Esophagus muscularis mucosa (tissue), 4 donors: ENCODE measurements at regions not wholly inside any gene's neighbourhood (a gene's known extent, or its start where the extent isn't known, plus 50 kb on each side); places are given as distances from the start of the nearest gene placed in this dataset.

Experiments
- DNase-seq: peaks from one replicate; pipeline ENCODE4 v3.0.0-alpha.2; 2017; ENCODE audit errors: extremely low spot score
- H3K27ac ChIP-seq, 4 donors: fragments of 200-600 bp; sonication (generic); replicated peaks in 1 of 4; 1 replicate in 3 of 4; 2 replicates in 1 of 4; pipeline ENCODE4 v1.5.1; 2016 to 2019; ENCODE audit warnings: mild to moderate bottlenecking in 1 of 4
- H3K27me3 ChIP-seq, 4 donors: fragments of 200-600 bp; sonication (generic); one replicate each; pipeline versions ENCODE4 v1.5.1 to v1.6.0; 2016 to 2019
- H3K36me3 ChIP-seq, 4 donors: fragments of 200-600 bp; sonication (generic); one replicate each; pipeline ENCODE4 v1.5.1; 2016 to 2019
- H3K4me1 ChIP-seq, 4 donors: fragments of 200-600 bp; sonication (generic); one replicate each; pipeline ENCODE4 v1.5.1; 2016 to 2019
- H3K4me3 ChIP-seq, 4 donors: fragments of 200-600 bp; sonication (generic); 1 replicate in 2 of 4; 2 replicates in 2 of 4; pipeline ENCODE4 v1.5.1; 2016 to 2019; ENCODE audit warnings: mild to moderate bottlenecking in 4 of 4, moderate library complexity in 1 of 4
- H3K9me3 ChIP-seq, 4 donors: fragments of 200-600 bp; sonication (generic); 1 replicate in 3 of 4; 2 replicates in 1 of 4; pipeline ENCODE4 v1.5.1; 2016 to 2019
- EP300 ChIP-seq: sonication (generic); formaldehyde crosslinking; IDR thresholded peaks from one replicate; pipeline ENCODE4 v1.6.1; 2017; ENCODE audit warnings: antibody characterized with exemption
- POLR2A ChIP-seq: fragments of 450-650 bp; IDR thresholded peaks from one replicate; pipeline ENCODE4 v1.6.1; 2017; ENCODE audit warnings: antibody characterized with exemption, moderate library complexity, mild to moderate bottlenecking, low read depth
- POLR2AphosphoS5 ChIP-seq, 2 donors: sonication (generic); formaldehyde crosslinking; IDR thresholded peaks; one replicate each; pipeline ENCODE4 v1.6.1; 2017; ENCODE audit warnings: antibody characterized with exemption in 2 of 2
- WGBS: methylation state at CpG from one replicate; pipeline ENCODE4 v1.1.5; 2018; 5-methylcytosine and 5-hydroxymethylcytosine counted together
- intact Hi-C: fragments of 100-400 bp; cut with DNase I; formaldehyde crosslinking; loops from one replicate; pipeline ENCODE4 v1.15.1; 2023
- TF ChIP-seq, protein P1 (sequence below), 3 experiments: fragments of 200-600 bp in 2 of 3; fragments of 450-650 bp in 1 of 3; sonication (generic) in 2 of 3; IDR thresholded peaks; one replicate each; pipeline ENCODE4 v1.5.1; 2017 to 2019; ENCODE audit warnings: antibody characterized with exemption in 3 of 3, mild to moderate bottlenecking in 2 of 3, moderate library complexity in 1 of 3

DNA sequence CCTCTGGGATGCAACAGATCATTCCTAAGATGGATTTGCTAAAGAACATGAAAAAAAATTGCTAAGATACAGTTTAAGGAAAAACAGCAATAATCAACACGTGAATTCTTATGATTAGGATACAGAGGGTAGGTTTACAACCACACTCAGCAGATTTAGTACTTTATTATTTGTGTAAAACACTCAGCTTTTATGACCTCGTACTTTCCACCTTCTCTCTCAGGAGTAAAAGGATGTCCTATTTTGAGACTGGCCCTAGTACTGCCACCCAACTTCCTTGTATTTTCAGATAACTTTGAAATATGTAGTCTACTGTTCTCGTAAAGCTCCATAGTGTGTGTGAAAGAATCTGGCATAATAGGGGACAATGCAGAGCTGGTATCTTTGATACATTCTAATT is 186.1 kb downstream of the ARL4A start:
- DNase-seq, result no peak
- TF ChIP-seq EP300 (no peak), POLR2A (no peak), POLR2AphosphoS5 (IDR thresholded peaks at IDR 0.05) (no peak)
- TF ChIP-seq, protein P1, sequence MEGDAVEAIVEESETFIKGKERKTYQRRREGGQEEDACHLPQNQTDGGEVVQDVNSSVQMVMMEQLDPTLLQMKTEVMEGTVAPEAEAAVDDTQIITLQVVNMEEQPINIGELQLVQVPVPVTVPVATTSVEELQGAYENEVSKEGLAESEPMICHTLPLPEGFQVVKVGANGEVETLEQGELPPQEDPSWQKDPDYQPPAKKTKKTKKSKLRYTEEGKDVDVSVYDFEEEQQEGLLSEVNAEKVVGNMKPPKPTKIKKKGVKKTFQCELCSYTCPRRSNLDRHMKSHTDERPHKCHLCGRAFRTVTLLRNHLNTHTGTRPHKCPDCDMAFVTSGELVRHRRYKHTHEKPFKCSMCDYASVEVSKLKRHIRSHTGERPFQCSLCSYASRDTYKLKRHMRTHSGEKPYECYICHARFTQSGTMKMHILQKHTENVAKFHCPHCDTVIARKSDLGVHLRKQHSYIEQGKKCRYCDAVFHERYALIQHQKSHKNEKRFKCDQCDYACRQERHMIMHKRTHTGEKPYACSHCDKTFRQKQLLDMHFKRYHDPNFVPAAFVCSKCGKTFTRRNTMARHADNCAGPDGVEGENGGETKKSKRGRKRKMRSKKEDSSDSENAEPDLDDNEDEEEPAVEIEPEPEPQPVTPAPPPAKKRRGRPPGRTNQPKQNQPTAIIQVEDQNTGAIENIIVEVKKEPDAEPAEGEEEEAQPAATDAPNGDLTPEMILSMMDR (IDR thresholded peaks at IDR 0.05), result no peak
- Histone ChIP-seq H3K27ac (no peak overlapping the region), H3K36me3 (no peaks in the 10 kb centered on the region), H3K9me3 (no peaks in the 10 kb centered on the region), H3K27me3 (no peaks in the 10 kb centered on the region), H3K4me1 (no peaks in the 10 kb centered on the region), H3K4me3 (no peak overlapping the region)
- intact Hi-C loops, result no loop called here
- 55% methylated on average over 3 of the region's 3 CpGs for WGBS

DNA sequence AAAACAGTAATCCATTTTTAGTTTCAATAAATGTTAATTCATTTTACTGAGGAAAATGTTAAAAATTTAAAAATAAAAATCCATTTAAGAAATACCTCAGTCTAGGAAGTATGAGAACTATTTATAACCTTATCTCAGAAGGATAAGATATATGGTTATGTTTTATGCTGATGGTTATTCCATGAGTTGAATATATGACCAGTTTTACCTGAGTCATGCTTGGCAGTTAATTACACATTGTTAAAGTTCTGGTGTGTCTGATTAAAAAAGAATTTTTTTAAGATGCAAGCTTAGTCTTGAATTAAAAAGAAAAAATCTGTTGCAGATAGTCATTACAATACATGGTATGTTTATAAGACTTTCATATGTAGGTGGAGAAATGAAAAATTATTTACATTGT is 191.7 kb downstream of the ARL4A start:
- intact Hi-C loops, result no loop called here
- H3K36me3 ChIP-seq, result no peaks in the 10 kb centered on the region
- no peaks in the 10 kb centered on the region for H3K9me3 ChIP-seq
- peaks cover 0 to 6% (median 0%) of the 10 kb centered on the region in 4 donors for H3K4me1 ChIP-seq
- TF ChIP-seq EP300 (no peak), POLR2A (no peak), POLR2AphosphoS5 (IDR thresholded peaks at IDR 0.05) (no peak)
- TF ChIP-seq, protein P1 (IDR thresholded peaks at IDR 0.05), result no peak
- no peak overlapping the region for H3K27ac ChIP-seq
- no peak for DNase-seq
- no peak overlapping the region for H3K4me3 ChIP-seq
- H3K27me3 ChIP-seq, result no peaks in the 10 kb centered on the region

DNA sequence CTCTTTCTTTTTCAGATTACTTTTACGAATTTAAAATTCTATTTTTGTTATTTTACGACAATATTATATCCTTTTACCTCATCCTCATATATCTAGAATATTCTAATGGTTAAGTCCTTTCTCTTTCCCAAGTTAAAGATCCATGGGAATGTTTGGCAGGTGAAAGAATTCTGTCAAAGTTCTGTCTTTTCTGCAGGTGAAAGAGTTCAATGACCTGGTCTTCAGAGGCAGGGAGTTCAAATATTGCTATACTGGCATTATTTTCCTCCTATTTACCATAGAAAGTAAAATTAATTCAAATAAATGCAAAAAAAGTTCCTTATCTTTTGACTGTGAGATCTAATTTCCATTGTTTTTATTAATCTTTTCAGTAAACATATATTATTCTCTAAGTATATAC is 194.3 kb downstream of the ARL4A start:
- peaks cover 0 to 9% (median 0%) of the 10 kb centered on the region in 4 donors for H3K4me1 ChIP-seq
- H3K27ac ChIP-seq, result no peak overlapping the region
- no peaks in the 10 kb centered on the region for H3K27me3 ChIP-seq
- H3K36me3 ChIP-seq, result no peaks in the 10 kb centered on the region
- H3K9me3 ChIP-seq, result no peaks in the 10 kb centered on the region
- intact Hi-C loops, result no loop called here
- TF ChIP-seq POLR2AphosphoS5 (IDR thresholded peaks at IDR 0.05) (no peak), EP300 (no peak), POLR2A (no peak)
- TF ChIP-seq, protein P1 (IDR thresholded peaks at IDR 0.05), result no peak
- DNase-seq, result no peak
- WGBS, result 90% methylated on average over 2 of the region's 2 CpGs
- no peak overlapping the region for H3K4me3 ChIP-seq

- intact Hi-C loops, result no loop called here
- Histone ChIP-seq H3K4me1 (peaks cover 0 to 9% (median 0%) of the 10 kb centered on the region in 4 donors), H3K4me3 (no peak overlapping the region), H3K27me3 (no peaks in the 10 kb centered on the region), H3K9me3 (no peaks in the 10 kb centered on the region), H3K36me3 (no peaks in the 10 kb centered on the region), H3K27ac (no peak overlapping the region)
- TF ChIP-seq, protein P1 (IDR thresholded peaks at IDR 0.05), result no peak
- TF ChIP-seq POLR2AphosphoS5 (IDR thresholded peaks at IDR 0.05) (no peak), EP300 (no peak), POLR2A (no peak)
- WGBS, result 69% methylated on average over 1 of the region's 1 CpG
- no peak for DNase-seq
Observed at GRCh38 chr7:12882710-12883109, 195.3 kb downstream of the ARL4A start.

DNA sequence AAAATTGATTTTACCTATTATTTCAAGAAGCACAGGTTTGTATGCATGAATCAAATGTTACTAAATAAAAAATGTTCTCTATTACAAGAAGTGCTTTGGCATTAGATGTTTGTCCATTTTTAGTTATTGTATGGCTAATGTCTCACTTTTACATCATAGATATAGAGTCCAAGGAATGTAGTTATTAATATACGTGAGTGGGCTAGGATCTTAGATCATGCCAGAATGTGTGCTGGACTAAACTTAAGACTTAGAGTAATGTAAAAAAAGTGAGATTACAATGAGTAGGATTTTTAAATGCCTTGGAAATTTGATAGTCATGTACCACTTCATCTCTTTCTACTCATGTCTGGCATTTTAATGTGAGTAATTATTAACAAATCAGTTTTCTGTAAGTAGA is 196.6 kb downstream of the ARL4A start:
- Histone ChIP-seq H3K36me3 (no peaks in the 10 kb centered on the region), H3K4me1 (peaks cover 0 to 15% (median 0%) of the 10 kb centered on the region in 4 donors), H3K9me3 (no peaks in the 10 kb centered on the region), H3K27me3 (no peaks in the 10 kb centered on the region), H3K27ac (no peak overlapping the region), H3K4me3 (no peak overlapping the region)
- intact Hi-C loops, result no loop called here
- no peak for DNase-seq
- 31% methylated on average over 1 of the region's 1 CpG for WGBS
- TF ChIP-seq, protein P1 (IDR thresholded peaks at IDR 0.05), result no peak
- no peak for TF ChIP-seq POLR2AphosphoS5 (IDR thresholded peaks at IDR 0.05)
- TF ChIP-seq EP300, result no peak
- no peak for TF ChIP-seq POLR2A
